ENCODE measurements at regions not wholly inside any gene's neighbourhood (a gene's known extent, or its start where the extent isn't known, plus 50 kb on each side); places are given as distances from the start of the nearest gene placed in this dataset.
"Not testable (repeated sequence)": the region's sequence is repeated elsewhere in the genome, so short reads cannot be mapped to it uniquely, and the experiment has no call there.

GRCh38 chr16:61544165-61544564 lies 492.1 kb downstream of the CDH8 start:
- DNase-seq = no peak
- CTCF ChIA-PET = no interaction called here
- no peak for ATAC-seq
- Mint-ChIP-seq H3K4me3 (no peak overlapping the region), H3K4me1 (no peaks in the 10 kb centered on the region), H3K9me3 (ENCODE audit: low read depth) (peaks cover 18% of the 10 kb centered on the region), H3K27me3 (no peaks in the 10 kb centered on the region), H3K27ac (no peak overlapping the region), H3K36me3 (no peaks in the 10 kb centered on the region)

GRCh38 chr16:61540216-61540615 lies 496.0 kb downstream of the CDH8 start:
- H3K27ac Mint-ChIP-seq = no peak overlapping the region
- CTCF ChIA-PET = no interaction called here
- H3K27me3 Mint-ChIP-seq = no peaks in the 10 kb centered on the region
- peaks cover 15% of the 10 kb centered on the region for H3K9me3 Mint-ChIP-seq (ENCODE audit: low read depth)
- H3K4me1 Mint-ChIP-seq = no peaks in the 10 kb centered on the region
- ATAC-seq = no peak
- H3K4me3 Mint-ChIP-seq = no peak overlapping the region
- H3K36me3 Mint-ChIP-seq = no peaks in the 10 kb centered on the region
- no peak for DNase-seq

- CTCF ChIA-PET = no interaction called here
- H3K4me3 Mint-ChIP-seq = no peak overlapping the region
- H3K27ac Mint-ChIP-seq = no peak overlapping the region
- no peaks in the 10 kb centered on the region for H3K4me1 Mint-ChIP-seq
- ATAC-seq (no peak), DNase-seq (no peak)
- H3K9me3 Mint-ChIP-seq (ENCODE audit: low read depth) = peaks cover 13% of the 10 kb centered on the region
- H3K27me3 Mint-ChIP-seq = no peaks in the 10 kb centered on the region
- H3K36me3 Mint-ChIP-seq = no peaks in the 10 kb centered on the region
Observed at GRCh38 chr16:61530697-61531096, 505.5 kb downstream of the CDH8 start.

- Mint-ChIP-seq H3K4me1 (no peaks in the 10 kb centered on the region), H3K36me3 (no peaks in the 10 kb centered on the region), H3K27me3 (no peaks in the 10 kb centered on the region), H3K9me3 (ENCODE audit: low read depth) (peaks cover 12% of the 10 kb centered on the region), H3K27ac (no peak overlapping the region), H3K4me3 (no peak overlapping the region)
- ATAC-seq (no peak), DNase-seq (no peak)
- CTCF ChIA-PET = no interaction called here
Observed at GRCh38 chr16:61500851-61501250, 535.4 kb downstream of the CDH8 start.

- no peak overlapping the region for H3K4me3 Mint-ChIP-seq
- H3K27ac Mint-ChIP-seq = no peak overlapping the region
- H3K36me3 Mint-ChIP-seq = no peaks in the 10 kb centered on the region
Observed at GRCh38 chr16:61480250-61480649, 556.0 kb downstream of the CDH8 start.

GRCh38 chr16:61471737-61472136 lies 564.5 kb downstream of the CDH8 start:
- no peaks in the 10 kb centered on the region for H3K27me3 Mint-ChIP-seq
- H3K4me3 Mint-ChIP-seq = no peak overlapping the region
- H3K36me3 Mint-ChIP-seq = no peaks in the 10 kb centered on the region
- DNase-seq = no peak
- ATAC-seq = no peak
- no peak overlapping the region for H3K27ac Mint-ChIP-seq
- peaks cover 14% of the 10 kb centered on the region for H3K9me3 Mint-ChIP-seq (ENCODE audit: low read depth)
- CTCF ChIA-PET = no interaction called here
- no peaks in the 10 kb centered on the region for H3K4me1 Mint-ChIP-seq

More at GRCh38 chr16:61480250-61480649, 556.0 kb downstream of the CDH8 start:
- no peaks in the 10 kb centered on the region for H3K27me3 Mint-ChIP-seq
- DNase-seq (no peak), ATAC-seq (no peak)
- peaks cover 9% of the 10 kb centered on the region for H3K9me3 Mint-ChIP-seq (ENCODE audit: low read depth)
- CTCF ChIA-PET = no interaction called here
- no peaks in the 10 kb centered on the region for H3K4me1 Mint-ChIP-seq

- CTCF ChIA-PET = no interaction called here
Observed at GRCh38 chr16:61471023-61471422, 565.2 kb downstream of the CDH8 start.

GRCh38 chr16:61465285-61465684 lies 571.0 kb downstream of the CDH8 start:
- CTCF ChIA-PET = no interaction called here
- Mint-ChIP-seq H3K27me3 (no peaks in the 10 kb centered on the region), H3K36me3 (no peaks in the 10 kb centered on the region), H3K4me3 (no peak overlapping the region), H3K9me3 (ENCODE audit: low read depth) (peaks cover 24% of the 10 kb centered on the region), H3K27ac (no peak overlapping the region), H3K4me1 (no peaks in the 10 kb centered on the region)
- DNase-seq = no peak
- no peak for ATAC-seq

More at GRCh38 chr16:61471023-61471422, 565.2 kb downstream of the CDH8 start:
- H3K27ac Mint-ChIP-seq = no peak overlapping the region
- peaks cover 17% of the 10 kb centered on the region for H3K9me3 Mint-ChIP-seq (ENCODE audit: low read depth)
- H3K36me3 Mint-ChIP-seq = no peaks in the 10 kb centered on the region
- H3K4me1 Mint-ChIP-seq = no peaks in the 10 kb centered on the region
- ATAC-seq = no peak
- no peaks in the 10 kb centered on the region for H3K27me3 Mint-ChIP-seq
- no peak for DNase-seq
- H3K4me3 Mint-ChIP-seq = no peak overlapping the region

- H3K27me3 Mint-ChIP-seq = no peaks in the 10 kb centered on the region
- CTCF ChIA-PET = no interaction called here
- H3K9me3 Mint-ChIP-seq (ENCODE audit: low read depth) = peaks cover 15% of the 10 kb centered on the region
- no peak for ATAC-seq
- H3K4me3 Mint-ChIP-seq = no peak overlapping the region
- no peak overlapping the region for H3K27ac Mint-ChIP-seq
- no peak for DNase-seq
- no peaks in the 10 kb centered on the region for H3K4me1 Mint-ChIP-seq
- no peaks in the 10 kb centered on the region for H3K36me3 Mint-ChIP-seq
Observed at GRCh38 chr16:61460020-61460419, 576.2 kb downstream of the CDH8 start.

- Mint-ChIP-seq H3K9me3 (ENCODE audit: low read depth) (peaks cover 11% of the 10 kb centered on the region), H3K27me3 (no peaks in the 10 kb centered on the region), H3K27ac (no peak overlapping the region), H3K4me1 (no peaks in the 10 kb centered on the region), H3K36me3 (no peaks in the 10 kb centered on the region), H3K4me3 (no peak overlapping the region)
- DNase-seq (no peak), ATAC-seq (no peak)
- CTCF ChIA-PET = no interaction called here
Observed at GRCh38 chr16:61435346-61435745, 600.9 kb downstream of the CDH8 start.

GRCh38 chr16:61432421-61432820 lies 603.8 kb downstream of the CDH8 start:
- H3K4me3 Mint-ChIP-seq = no peak overlapping the region
- no peaks in the 10 kb centered on the region for H3K27me3 Mint-ChIP-seq
- DNase-seq (no peak), ATAC-seq (no peak)
- no peaks in the 10 kb centered on the region for H3K4me1 Mint-ChIP-seq
- H3K36me3 Mint-ChIP-seq = no peaks in the 10 kb centered on the region
- peaks cover 12% of the 10 kb centered on the region for H3K9me3 Mint-ChIP-seq (ENCODE audit: low read depth)
- CTCF ChIA-PET = no interaction called here
- no peak overlapping the region for H3K27ac Mint-ChIP-seq

GRCh38 chr16:61421111-61421510 lies 615.1 kb downstream of the CDH8 start:
- H3K36me3 Mint-ChIP-seq = no peaks in the 10 kb centered on the region
- no peaks in the 10 kb centered on the region for H3K27me3 Mint-ChIP-seq
- H3K27ac Mint-ChIP-seq = no peak overlapping the region
- DNase-seq = no peak
- no peaks in the 10 kb centered on the region for H3K4me1 Mint-ChIP-seq
- H3K9me3 Mint-ChIP-seq (ENCODE audit: low read depth) = peaks cover 3% of the 10 kb centered on the region
- ATAC-seq = no peak
- H3K4me3 Mint-ChIP-seq = no peak overlapping the region
- CTCF ChIA-PET = no interaction called here

GRCh38 chr16:61419791-61420190 lies 616.4 kb downstream of the CDH8 start:
- DNase-seq = no peak
- H3K27me3 Mint-ChIP-seq = no peaks in the 10 kb centered on the region
- H3K4me1 Mint-ChIP-seq = no peaks in the 10 kb centered on the region
- ATAC-seq = no peak
- H3K36me3 Mint-ChIP-seq = no peaks in the 10 kb centered on the region
- CTCF ChIA-PET = no interaction called here
- H3K27ac Mint-ChIP-seq = no peak overlapping the region
- H3K4me3 Mint-ChIP-seq = no peak overlapping the region
- H3K9me3 Mint-ChIP-seq (ENCODE audit: low read depth) = peaks cover 3% of the 10 kb centered on the region

- H3K27me3 Mint-ChIP-seq; H3K4me1 Mint-ChIP-seq; H3K9me3 Mint-ChIP-seq (ENCODE audit: low read depth); H3K4me3 Mint-ChIP-seq; ATAC-seq; H3K36me3 Mint-ChIP-seq; H3K27ac Mint-ChIP-seq; CTCF ChIA-PET; DNase-seq: not testable (repeated sequence)
Observed at GRCh38 chr16:61418802-61419201, 617.4 kb downstream of the CDH8 start.

- CTCF ChIA-PET = no interaction called here
- H3K27ac Mint-ChIP-seq = no peak overlapping the region
- H3K36me3 Mint-ChIP-seq = no peaks in the 10 kb centered on the region
- no peaks in the 10 kb centered on the region for H3K27me3 Mint-ChIP-seq
- no peaks in the 10 kb centered on the region for H3K4me1 Mint-ChIP-seq
- DNase-seq = no peak
- no peak for ATAC-seq
- H3K9me3 Mint-ChIP-seq (ENCODE audit: low read depth) = peaks cover 7% of the 10 kb centered on the region
- H3K4me3 Mint-ChIP-seq = no peak overlapping the region
Observed at GRCh38 chr16:61415126-61415525, 621.1 kb downstream of the CDH8 start.

Measured in activated CD8-positive, alpha-beta memory T cell treated with anti-CD3 and anti-CD28 coated beads, Interleukin-2, amount 10 ng/mL, durations not matched to agents 7 days and 5 days (primary cell).